Fibroblast of the aortic adventitia (primary cell): ENCODE measurements at regions not wholly inside any gene's neighbourhood (a gene's known extent, or its start where the extent isn't known, plus 50 kb on each side); places are given as distances from the start of the nearest gene placed in this dataset.

Source experiments
- DNase-seq: peaks from one replicate; pipeline ENCODE4 v3.0.0-alpha.2; 2010; ENCODE audit warnings: low read depth
- H3K4me3 ChIP-seq: 2 replicates; pipeline ENCODE4 v1.5.1; 2011; ENCODE audit warnings: low read depth, mild to moderate bottlenecking, control low read depth, low read length, moderate library complexity
- CTCF ChIP-seq: IDR thresholded peaks from 2 replicates; pipeline ENCODE4 v1.5.1; 2011; ENCODE audit warnings: mild to moderate bottlenecking, low read length, control low read depth, inconsistent platforms; ENCODE audit not compliant: insufficient read depth

DNA sequence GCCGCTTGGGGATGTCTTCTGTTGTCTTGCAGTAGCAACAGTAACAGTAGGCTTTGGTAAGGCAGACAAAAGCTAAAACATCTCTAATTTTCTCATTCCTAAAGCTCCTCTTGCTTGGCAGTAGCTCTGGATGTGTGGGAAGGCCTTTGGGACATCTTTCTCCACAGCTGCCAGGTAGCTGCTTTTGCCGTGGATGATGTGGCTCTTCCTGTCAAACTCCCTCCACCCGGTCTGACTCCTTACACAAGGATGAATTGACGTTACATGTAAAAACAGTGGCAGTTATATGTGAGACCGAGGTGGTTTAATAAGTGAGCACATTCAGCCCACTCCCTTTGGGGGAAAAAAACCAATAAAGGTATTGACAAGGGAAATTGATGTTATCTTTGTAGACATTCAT is 309.1 kb downstream of the TUSC7 start:
- DNase-seq, result no peak
- no peak for TF ChIP-seq CTCF
- H3K4me3 ChIP-seq, result no peak overlapping the region

DNA sequence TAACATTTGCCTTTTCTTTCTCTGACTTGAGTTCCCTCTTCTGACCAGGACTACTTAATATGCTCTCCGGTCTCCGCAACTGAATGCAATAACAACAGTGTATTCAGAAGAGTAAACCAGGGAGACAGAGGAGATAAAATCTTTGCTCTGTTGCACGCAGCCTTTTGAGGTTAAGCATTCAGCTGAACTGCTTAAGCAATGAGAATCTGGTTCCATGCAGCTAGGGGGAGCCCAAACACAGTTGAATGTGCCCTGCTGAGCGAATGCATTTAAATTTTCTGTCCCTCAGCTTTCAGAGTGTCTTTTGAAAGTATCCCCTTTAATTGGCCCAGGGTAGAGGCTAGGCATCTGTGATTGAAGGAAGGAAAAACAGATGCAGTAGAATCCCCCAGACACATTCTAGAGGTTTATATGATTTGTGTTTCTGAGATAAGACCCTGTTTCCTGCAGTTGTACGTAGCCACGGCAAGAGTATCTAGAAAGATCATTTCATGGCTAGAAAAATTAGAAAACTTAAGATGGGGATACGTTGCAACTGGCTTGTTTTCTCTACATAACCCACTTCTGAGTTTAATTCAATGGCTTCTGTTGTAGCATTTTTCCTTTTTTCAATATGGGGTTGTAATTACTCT is 309.6 kb downstream of the TUSC7 start:
- TF ChIP-seq CTCF, result peak; percentile 83
- no peak overlapping the region for H3K4me3 ChIP-seq

DNA sequence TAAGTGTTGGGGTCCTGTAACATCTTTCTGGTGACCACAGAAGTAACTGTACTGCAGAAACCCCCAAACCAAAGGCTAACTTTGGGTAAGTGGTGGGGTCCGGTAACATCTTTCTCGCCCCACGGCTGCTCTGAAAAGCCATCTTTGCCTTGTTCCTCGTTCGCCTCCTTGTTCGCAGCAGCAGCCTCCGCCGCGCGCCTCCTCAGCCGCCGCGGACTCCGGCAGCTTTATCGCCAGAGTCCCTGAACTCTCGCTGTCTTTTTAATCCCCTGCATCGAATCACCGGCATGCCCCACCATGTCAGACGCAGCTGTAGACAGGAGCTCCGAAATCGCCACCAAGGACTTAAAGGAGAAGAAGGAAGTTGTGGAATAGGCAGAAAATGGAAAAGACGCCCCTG is 316.8 kb downstream of the TUSC7 start:
- H3K4me3 ChIP-seq, result no peak overlapping the region
- no peak for DNase-seq
- TF ChIP-seq CTCF, result no peak

More for the DNA sequence above, 309.6 kb downstream of the TUSC7 start:
- DNase-seq, result peak; percentile 79

DNA sequence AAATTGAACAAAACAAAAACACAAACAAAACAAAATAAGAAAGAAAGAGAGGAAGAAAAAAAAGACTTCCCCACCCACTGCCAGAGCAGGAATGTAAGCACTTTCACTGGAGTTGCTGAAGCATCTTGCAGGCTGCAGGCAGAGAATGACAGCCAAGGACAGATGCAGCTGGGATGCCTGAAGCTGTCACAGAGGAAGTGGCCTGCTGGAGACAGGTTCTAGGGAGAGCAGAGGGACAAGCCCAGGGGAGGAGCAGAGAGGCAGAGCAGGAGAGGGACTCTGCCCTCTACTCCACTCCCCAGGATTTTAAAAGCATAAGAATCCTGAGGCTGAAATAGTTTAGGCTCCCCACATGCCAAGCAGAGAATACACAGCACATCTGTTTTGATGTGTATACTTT is 326.2 kb downstream of the TUSC7 start:
- H3K4me3 ChIP-seq, result no peak overlapping the region
- no peak for TF ChIP-seq CTCF

GRCh38 chr3:117036259-117036799 is 326.8 kb downstream of the TUSC7 start:
- peak overlapping the region; percentile 15 for H3K4me3 ChIP-seq
- no peak for TF ChIP-seq CTCF
- DNase-seq, result peak; percentile 83

More for the DNA sequence above, 326.2 kb downstream of the TUSC7 start:
- DNase-seq, result no peak

GRCh38 chr3:117045143-117045542 is 335.6 kb downstream of the TUSC7 start:
- no peak for TF ChIP-seq CTCF
- H3K4me3 ChIP-seq, result no peak overlapping the region
- no peak for DNase-seq
